ENCODE measurements at regions not wholly inside any gene's neighbourhood (a gene's known extent, or its start where the extent isn't known, plus 50 kb on each side); places are given as distances from the start of the nearest gene placed in this dataset.

DNA sequence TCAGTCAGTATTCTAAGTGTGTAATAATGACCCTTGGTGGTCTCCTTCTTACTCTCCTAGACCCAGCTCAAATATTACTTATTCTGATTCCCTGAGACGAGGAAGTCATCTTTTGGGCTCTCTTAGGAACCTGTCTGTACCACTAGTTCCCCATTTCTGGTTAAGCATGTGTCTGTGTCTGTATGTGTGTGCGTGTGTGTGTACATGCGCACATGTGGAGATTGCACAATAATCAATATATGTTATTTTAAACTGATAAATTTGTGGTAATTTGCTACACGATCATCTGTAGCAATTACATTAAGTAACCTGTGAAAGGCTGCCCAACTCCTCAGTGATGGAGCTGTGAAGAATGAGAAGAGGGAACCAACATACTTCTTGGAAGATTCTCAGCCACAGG, 132.2 kb downstream of the ASCL4 start (continued):
- TF ChIP-seq, protein P1, sequence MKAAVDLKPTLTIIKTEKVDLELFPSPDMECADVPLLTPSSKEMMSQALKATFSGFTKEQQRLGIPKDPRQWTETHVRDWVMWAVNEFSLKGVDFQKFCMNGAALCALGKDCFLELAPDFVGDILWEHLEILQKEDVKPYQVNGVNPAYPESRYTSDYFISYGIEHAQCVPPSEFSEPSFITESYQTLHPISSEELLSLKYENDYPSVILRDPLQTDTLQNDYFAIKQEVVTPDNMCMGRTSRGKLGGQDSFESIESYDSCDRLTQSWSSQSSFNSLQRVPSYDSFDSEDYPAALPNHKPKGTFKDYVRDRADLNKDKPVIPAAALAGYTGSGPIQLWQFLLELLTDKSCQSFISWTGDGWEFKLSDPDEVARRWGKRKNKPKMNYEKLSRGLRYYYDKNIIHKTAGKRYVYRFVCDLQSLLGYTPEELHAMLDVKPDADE (IDR thresholded peaks at IDR 0.05): no peak
- TF ChIP-seq JUNB (IDR thresholded peaks at IDR 0.05; ENCODE audit: unreplicated experiment) (no peak), EZH2phosphoT487 (IDR thresholded peaks at IDR 0.05; ENCODE audit: unreplicated experiment) (no peak), STAT1 (IDR thresholded peaks at IDR 0.05; ENCODE audit: unreplicated experiment) (no peak), NANOG (IDR thresholded peaks at IDR 0.05; ENCODE audit: borderline replicate concordance) (no peak)

DNA sequence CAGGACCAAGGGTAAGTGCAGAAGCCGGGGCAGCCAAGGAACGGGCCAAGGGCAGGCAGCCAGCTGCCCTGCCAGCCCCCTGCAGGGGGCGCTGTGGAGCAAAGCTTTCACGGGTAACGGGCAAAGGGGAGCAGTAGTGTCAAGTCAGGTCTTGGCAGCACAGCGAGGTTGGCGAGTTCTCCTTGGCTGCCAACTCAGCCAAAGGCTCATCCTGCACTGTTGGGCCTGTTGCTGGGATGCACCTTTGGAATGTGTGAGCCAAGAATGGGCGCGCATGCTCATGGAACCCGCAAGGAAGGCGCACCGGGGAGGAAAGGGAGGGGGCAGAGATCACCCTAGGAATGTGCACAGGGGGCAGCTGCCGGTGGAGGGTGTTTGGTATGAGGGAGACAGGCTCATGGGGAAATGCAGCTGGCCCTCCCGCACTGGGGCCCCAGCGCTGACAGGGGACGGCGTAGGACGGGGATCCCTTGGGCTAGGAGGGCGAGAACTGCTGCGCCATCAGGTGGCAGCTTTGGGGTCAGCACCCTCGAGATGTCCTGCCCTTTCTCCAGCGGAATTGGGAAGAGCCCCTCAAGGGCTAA, 138.0 kb downstream of the ASCL4 start:
- TF ChIP-seq EZH2 (IDR thresholded peaks at IDR 0.05; ENCODE audit: low read depth, unreplicated experiment) (no peak), ZNF114 (CRISPR knock-in tag; IDR thresholded peaks at IDR 0.05) (peak; percentile 15; the same call in 1 of the 2 replicates)
- TF ChIP-seq, protein P2, sequence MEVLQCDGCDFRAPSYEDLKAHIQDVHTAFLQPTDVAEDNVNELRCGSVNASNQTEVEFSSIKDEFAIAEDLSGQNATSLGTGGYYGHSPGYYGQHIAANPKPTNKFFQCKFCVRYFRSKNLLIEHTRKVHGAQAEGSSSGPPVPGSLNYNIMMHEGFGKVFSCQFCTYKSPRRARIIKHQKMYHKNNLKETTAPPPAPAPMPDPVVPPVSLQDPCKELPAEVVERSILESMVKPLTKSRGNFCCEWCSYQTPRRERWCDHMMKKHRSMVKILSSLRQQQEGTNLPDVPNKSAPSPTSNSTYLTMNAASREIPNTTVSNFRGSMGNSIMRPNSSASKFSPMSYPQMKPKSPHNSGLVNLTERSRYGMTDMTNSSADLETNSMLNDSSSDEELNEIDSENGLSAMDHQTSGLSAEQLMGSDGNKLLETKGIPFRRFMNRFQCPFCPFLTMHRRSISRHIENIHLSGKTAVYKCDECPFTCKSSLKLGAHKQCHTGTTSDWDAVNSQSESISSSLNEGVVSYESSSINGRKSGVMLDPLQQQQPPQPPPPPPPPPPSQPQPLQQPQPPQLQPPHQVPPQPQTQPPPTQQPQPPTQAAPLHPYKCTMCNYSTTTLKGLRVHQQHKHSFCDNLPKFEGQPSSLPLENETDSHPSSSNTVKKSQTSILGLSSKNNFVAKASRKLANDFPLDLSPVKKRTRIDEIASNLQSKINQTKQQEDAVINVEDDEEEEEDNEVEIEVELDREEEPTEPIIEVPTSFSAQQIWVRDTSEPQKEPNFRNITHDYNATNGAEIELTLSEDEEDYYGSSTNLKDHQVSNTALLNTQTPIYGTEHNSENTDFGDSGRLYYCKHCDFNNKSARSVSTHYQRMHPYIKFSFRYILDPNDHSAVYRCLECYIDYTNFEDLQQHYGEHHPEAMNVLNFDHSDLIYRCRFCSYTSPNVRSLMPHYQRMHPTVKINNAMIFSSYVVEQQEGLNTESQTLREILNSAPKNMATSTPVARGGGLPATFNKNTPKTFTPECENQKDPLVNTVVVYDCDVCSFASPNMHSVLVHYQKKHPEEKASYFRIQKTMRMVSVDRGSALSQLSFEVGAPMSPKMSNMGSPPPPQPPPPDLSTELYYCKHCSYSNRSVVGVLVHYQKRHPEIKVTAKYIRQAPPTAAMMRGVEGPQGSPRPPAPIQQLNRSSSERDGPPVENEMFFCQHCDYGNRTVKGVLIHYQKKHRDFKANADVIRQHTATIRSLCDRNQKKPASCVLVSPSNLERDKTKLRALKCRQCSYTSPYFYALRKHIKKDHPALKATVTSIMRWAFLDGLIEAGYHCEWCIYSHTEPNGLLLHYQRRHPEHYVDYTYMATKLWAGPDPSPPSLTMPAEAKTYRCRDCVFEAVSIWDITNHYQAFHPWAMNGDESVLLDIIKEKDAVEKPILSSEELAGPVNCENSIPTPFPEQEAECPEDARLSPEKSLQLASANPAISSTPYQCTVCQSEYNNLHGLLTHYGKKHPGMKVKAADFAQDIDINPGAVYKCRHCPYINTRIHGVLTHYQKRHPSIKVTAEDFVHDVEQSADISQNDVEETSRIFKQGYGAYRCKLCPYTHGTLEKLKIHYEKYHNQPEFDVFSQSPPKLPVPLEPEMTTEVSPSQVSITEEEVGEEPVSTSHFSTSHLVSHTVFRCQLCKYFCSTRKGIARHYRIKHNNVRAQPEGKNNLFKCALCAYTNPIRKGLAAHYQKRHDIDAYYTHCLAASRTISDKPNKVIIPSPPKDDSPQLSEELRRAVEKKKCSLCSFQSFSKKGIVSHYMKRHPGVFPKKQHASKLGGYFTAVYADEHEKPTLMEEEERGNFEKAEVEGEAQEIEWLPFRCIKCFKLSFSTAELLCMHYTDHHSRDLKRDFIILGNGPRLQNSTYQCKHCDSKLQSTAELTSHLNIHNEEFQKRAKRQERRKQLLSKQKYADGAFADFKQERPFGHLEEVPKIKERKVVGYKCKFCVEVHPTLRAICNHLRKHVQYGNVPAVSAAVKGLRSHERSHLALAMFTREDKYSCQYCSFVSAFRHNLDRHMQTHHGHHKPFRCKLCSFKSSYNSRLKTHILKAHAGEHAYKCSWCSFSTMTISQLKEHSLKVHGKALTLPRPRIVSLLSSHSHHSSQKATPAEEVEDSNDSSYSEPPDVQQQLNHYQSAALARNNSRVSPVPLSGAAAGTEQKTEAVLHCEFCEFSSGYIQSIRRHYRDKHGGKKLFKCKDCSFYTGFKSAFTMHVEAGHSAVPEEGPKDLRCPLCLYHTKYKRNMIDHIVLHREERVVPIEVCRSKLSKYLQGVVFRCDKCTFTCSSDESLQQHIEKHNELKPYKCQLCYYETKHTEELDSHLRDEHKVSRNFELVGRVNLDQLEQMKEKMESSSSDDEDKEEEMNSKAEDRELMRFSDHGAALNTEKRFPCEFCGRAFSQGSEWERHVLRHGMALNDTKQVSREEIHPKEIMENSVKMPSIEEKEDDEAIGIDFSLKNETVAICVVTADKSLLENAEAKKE (CRISPR knock-in tag; IDR thresholded peaks at IDR 0.05): no peak
- TF ChIP-seq, protein P3, sequence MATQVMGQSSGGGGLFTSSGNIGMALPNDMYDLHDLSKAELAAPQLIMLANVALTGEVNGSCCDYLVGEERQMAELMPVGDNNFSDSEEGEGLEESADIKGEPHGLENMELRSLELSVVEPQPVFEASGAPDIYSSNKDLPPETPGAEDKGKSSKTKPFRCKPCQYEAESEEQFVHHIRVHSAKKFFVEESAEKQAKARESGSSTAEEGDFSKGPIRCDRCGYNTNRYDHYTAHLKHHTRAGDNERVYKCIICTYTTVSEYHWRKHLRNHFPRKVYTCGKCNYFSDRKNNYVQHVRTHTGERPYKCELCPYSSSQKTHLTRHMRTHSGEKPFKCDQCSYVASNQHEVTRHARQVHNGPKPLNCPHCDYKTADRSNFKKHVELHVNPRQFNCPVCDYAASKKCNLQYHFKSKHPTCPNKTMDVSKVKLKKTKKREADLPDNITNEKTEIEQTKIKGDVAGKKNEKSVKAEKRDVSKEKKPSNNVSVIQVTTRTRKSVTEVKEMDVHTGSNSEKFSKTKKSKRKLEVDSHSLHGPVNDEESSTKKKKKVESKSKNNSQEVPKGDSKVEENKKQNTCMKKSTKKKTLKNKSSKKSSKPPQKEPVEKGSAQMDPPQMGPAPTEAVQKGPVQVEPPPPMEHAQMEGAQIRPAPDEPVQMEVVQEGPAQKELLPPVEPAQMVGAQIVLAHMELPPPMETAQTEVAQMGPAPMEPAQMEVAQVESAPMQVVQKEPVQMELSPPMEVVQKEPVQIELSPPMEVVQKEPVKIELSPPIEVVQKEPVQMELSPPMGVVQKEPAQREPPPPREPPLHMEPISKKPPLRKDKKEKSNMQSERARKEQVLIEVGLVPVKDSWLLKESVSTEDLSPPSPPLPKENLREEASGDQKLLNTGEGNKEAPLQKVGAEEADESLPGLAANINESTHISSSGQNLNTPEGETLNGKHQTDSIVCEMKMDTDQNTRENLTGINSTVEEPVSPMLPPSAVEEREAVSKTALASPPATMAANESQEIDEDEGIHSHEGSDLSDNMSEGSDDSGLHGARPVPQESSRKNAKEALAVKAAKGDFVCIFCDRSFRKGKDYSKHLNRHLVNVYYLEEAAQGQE (IDR thresholded peaks at IDR 0.05; ENCODE audit: unreplicated experiment): no peak
- TF ChIP-seq, protein P4, sequence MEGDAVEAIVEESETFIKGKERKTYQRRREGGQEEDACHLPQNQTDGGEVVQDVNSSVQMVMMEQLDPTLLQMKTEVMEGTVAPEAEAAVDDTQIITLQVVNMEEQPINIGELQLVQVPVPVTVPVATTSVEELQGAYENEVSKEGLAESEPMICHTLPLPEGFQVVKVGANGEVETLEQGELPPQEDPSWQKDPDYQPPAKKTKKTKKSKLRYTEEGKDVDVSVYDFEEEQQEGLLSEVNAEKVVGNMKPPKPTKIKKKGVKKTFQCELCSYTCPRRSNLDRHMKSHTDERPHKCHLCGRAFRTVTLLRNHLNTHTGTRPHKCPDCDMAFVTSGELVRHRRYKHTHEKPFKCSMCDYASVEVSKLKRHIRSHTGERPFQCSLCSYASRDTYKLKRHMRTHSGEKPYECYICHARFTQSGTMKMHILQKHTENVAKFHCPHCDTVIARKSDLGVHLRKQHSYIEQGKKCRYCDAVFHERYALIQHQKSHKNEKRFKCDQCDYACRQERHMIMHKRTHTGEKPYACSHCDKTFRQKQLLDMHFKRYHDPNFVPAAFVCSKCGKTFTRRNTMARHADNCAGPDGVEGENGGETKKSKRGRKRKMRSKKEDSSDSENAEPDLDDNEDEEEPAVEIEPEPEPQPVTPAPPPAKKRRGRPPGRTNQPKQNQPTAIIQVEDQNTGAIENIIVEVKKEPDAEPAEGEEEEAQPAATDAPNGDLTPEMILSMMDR (conservative IDR thresholded peaks at IDR 0.05; ENCODE audit: low read depth in 2 of 2): peak; percentile 92 to 97
- H4K20me1 ChIP-seq (replicated peaks; ENCODE audit: insufficient read depth): no peaks in the 10 kb centered on the region
- H3K4me1 Mint-ChIP-seq: no peaks in the 10 kb centered on the region; the same call in 2 of the 3 replicates
- H3F3A ChIP-seq (replicated peaks; ENCODE audit: low read depth): no peaks in the 10 kb centered on the region
- H3K27ac ChIP-seq (ENCODE audit: low read depth): no peak overlapping the region
- peak overlapping the region; percentile 94 for H3K4me2 ChIP-seq
- H3K27me3 ChIP-seq (ENCODE audit: insufficient read depth): peaks cover 6% of the 10 kb centered on the region; the same call in 1 of the 2 replicates
- peak overlapping the region; percentile 79 for H3K4me3 ChIP-seq
- H3K27ac Mint-ChIP-seq: peak overlapping the region; percentile 84; the same call in 1 of the 2 replicates
- ATAC-seq (peak; percentile 96), DNase-seq (ENCODE audit: low spot score) (peak; percentile 86)
- no peaks in the 10 kb centered on the region for H3K36me3 ChIP-seq (ENCODE audit: insufficient read depth)
- H3K79me2 ChIP-seq (replicated peaks; ENCODE audit: insufficient read depth): no peaks in the 10 kb centered on the region
- H3K4me1 ChIP-seq (ENCODE audit: insufficient read depth): no peaks in the 10 kb centered on the region
- peaks cover 10% of the 10 kb centered on the region for H3K27me3 Mint-ChIP-seq (ENCODE audit: insufficient read depth, low read depth, poor library complexity)
- no peaks in the 10 kb centered on the region for H3K9me3 Mint-ChIP-seq
- no peaks in the 10 kb centered on the region for H3K36me3 Mint-ChIP-seq (ENCODE audit: low read depth)
- no peaks in the 10 kb centered on the region for H3K9me2 ChIP-seq (ENCODE audit: insufficient read depth)
- H2AFZ ChIP-seq: peak overlapping the region; percentile 100
- peak overlapping the region; percentile 86 for H3K4me3 Mint-ChIP-seq

Measured in GM23338 (cell line).